HG03520 (cell line): ENCODE measurements at regions not wholly inside any gene's neighbourhood (a gene's known extent, or its start where the extent isn't known, plus 50 kb on each side); places are given as distances from the start of the nearest gene placed in this dataset.

Source experiments
- ATAC-seq: cut with Tn5 transposase; IDR thresholded peaks from one replicate; pipeline ENCODE4 v1.9.1; 2021; ENCODE audit warnings: mild to moderate bottlenecking, moderate library complexity; ENCODE audit not compliant: unreplicated experiment

DNA sequence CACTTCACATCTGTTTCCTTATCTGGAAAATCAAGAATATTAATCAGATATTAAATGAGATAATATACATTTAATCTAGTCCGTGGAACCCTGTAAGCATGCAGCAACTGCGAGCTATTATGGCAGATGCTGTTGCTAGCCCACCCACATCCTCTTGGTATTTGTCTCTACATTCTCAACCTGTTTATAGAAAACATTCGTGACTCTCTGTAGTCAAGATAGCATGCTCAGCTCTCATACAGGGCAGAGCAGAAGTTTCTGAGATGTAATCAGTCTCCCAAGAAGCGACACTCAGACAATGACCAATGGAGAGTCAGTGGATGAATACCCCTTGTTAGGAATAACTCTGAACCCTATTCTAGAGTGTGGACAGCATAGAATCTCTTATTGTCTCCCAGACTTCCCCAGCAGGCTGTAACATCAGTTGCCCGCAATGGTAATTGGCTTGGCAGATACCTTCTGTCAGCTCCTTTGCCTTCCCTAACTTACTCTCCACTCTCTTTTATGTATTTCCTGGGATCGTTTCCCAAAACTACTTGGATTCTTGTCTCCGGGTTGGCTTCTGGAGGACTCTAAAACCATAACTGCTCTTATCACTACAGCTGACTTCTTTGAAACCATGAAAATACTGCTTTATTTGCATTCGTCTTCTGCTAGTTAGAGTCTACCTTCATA lies 400.7 kb upstream of the TNP1 start:
- ATAC-seq: no peak

DNA sequence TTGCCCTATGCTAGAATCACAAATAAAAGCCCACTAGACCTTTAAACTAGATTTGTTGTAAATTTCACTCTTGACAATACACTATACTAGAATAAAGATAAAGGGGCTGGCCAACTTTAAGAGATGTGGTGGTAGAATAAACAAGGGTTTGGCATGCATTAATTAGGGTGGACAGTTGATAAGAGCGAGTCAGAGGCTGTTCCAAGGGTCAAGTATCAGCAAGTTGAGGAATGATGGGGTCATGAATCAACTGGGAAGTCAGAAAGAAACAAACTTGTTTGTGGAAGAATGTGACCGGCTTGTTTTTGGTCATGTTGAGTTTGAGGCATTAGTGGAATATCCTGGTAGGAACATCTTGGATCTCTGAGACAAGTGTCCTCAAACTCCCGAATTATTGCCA lies 398.3 kb upstream of the TNP1 start:
- no peak for ATAC-seq

DNA sequence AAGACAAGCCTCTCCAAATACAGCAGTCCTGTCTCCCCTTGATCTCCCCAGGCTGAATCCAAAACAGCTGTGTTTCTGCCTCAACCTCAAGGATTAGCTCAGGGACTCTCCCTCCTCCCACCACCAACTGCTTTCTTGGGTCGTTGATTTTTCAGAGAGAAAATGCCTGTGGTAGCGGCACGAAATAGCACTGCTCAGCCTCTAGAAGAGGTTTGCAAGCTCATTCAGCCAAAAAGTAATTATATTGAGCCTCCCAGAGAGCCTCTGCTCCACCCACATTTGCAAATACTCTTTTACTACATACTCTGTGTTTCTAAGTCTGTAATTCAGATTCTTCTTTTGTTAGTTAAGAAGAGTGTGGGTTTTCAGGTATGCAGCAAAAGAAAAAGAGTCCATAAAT lies 396.4 kb upstream of the TNP1 start:
- ATAC-seq: no peak

DNA sequence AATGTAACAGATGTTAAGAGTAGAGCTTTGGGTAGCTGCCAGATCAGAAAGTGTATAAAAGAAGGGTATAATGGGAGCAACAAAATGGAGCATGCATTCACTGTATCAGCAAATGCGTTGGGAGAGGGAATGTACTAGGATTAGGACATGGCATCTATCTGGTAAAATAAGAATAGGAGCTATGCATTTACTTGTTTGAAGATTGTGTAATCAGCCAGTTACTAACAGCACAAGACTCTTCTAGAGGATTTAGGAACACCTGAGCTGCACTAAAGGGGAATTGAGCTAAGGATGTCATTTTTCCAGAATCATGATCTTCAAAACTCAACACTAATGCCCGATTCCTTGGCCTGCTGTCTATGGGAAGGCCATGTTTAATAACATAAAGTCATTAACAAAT lies 394.2 kb upstream of the TNP1 start:
- no peak for ATAC-seq

DNA sequence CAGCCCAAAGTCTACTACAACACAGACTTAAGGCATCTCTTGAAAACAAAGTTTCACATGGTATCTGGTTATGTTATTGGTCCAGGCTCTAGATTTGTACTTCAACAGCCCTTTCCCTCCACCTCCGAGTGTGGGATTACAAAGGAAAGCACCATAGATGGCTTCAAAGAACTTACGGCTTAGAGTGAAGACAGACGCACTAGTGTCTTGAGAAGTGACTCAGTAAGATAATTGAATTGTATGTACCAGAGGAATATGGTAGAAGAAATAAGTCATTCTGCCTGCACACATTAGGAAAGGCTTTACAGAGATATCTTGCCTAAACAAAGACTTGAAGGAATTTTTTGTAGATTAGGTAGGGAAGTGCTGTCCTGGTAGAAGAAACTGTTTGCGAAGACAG lies 392.3 kb upstream of the TNP1 start:
- no peak for ATAC-seq

DNA sequence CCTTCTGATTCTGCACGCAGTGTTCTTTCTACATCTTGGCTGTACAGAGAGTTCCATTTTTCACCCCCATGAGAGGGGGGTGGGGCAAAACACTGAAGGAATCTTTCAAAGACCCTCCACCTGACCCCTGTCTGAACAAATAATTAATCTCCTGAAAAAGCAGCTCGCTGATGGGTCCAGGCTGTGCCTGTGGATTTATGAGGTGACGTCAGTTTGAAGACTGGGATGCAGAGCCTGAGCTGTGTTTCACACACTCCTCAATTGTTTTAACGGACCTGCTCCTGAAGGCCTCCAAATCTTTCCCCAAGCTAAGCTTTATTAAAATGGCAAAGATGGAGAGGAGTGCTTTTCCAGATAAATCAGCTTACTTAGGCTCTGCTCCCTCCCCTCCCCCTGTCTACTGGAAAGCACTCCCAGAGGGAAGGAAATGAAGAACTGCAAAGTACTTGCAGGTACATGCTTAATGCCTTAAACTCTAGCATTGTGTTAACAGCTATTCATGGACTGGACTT lies 390.2 kb upstream of the TNP1 start:
- no peak for ATAC-seq

DNA sequence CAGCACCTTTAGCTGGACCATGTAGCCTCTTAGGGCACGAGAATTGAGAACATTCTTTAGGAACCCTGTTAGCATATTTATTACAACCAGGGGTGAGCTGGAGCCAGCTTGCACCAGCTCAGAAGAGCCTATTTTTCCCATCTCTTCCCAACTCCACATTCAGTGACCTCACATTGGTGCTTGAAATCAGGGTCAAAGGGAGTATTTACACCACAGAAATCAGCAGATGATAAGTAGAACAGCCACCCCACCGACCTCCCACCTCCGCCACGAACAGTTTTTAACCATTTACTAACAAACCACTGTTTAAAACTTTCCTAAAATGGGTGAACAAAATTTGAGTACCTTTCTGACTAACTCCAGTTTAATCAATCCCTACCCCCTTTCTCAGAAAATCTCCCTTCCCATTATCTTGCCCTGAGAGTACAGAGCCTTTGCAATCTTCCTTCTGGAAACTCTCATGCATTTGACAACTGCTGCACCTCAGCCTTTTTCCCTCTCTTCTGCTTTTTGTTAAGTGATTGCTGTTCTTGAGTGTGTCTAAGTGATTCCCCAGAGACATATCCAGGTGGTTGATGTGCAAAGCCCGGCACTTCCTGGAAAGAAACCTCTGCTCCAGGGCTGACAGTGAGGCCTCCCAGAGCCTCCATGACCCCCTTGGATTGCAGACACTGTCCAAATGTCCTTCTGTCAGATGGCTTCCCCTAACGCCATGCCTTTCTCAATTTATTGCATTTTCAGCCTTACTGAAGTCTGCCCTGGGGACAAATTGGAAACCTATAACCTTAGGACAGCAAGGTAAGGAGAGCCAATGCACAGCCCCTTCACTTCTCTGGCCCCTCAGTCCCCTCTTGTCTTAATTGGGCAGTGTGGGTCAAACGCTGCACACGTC lies 389.5 kb upstream of the TNP1 start:
- no peak for ATAC-seq

DNA sequence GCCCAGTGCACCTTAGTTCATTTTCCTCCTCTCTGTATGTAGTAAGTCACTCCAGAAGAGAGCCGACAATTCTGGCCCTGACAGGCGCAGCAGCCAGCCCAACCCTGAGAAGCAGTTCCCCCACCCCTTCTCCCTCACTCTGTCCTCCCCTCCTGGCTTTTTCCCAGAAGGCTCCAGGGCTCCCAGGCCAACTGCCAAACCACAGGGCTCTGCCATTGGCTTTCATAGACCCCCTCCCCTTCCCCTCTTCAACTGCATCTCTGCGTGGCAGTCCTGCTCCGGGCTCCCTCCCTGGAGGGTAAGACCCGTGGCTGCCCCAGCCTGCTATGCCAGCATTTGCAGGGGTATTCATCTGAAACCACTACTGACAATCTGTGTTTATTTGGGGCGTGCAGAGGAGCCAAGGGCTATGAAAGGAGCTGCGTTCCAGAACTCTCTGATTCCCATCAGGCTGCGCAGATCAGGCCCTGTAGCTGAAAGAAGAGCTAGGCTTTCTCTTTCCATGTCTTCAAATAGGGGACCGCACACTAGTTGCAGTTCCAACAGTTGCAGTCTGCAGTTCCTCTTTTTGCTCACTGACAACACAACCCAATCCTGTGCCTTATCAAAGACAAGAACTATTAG lies 388.6 kb upstream of the TNP1 start:
- ATAC-seq: peak; percentile 86

DNA sequence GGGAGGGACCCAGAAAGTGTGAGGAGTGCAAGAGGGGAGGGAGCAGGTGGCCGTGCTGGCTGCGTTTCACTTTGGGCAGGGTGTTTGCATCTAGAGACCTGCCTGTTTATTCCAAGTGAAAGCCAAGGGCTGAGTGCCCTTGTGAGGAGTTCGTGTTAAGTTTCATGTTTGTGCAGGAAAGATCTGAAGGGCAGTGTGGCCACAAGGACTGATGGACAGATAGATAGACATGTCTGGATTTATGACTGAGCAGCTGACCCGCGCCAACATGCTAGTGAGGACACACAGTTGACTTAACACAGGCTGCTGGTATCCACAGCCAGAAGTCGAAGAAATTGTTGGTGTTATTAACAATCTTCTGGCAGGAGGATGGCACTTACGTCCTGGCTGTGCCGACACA lies 387.6 kb upstream of the TNP1 start:
- no peak for ATAC-seq

DNA sequence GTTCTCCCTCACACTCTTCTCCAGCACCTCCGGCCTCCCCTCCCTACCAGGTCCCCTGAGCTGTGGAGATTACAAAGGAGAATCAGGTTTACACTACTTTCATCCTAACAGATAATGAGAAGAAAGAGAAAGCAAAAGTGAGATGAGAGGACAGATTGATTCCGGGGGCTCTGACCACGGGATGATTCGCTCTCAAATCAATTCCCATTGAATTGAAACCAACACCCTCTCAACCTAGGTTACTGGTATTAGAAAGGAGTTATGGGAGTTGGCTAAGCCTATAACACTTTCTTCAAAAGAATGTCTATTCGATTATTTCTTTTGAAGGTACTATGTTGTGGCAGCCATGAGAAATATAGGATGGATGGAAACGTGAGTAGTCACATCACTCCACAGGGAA lies 386.2 kb upstream of the TNP1 start:
- no peak for ATAC-seq

DNA sequence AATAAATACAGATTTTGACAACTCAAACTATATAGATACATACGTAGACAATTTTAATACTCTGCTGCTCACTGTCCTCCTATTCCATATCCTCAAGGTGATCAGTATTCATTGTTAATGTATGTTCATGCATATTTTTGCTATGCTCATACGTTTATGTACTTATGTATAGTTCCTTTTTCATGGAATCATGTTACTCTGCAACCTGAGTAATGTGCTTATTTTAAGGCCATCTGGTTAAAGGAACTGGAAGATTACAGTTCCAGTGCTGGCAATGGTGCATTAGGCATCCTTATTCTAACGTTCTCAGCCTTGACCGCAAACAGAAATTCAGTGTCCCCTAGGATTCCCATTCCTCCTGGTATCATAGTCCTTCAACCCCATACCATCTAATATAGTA lies 385.0 kb upstream of the TNP1 start:
- ATAC-seq: no peak

DNA sequence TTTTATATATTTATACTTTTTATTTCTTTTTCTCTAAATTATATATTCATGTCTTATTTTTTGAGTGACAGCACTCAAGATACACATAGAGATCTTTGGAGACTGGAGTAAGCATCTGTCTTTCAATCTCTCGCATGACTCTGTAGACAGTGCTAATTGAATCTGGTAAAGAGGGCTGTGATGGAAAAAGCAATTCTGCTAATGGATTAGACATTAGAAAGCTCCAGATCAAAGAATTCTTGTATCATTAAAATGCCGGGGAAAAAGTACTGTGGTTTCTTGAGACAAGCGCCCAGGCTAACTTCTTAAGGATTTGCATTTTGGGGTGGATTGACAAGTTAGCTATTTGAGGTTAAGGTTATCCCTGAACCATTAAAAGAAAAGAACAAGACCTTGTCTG lies 383.1 kb upstream of the TNP1 start:
- no peak for ATAC-seq

DNA sequence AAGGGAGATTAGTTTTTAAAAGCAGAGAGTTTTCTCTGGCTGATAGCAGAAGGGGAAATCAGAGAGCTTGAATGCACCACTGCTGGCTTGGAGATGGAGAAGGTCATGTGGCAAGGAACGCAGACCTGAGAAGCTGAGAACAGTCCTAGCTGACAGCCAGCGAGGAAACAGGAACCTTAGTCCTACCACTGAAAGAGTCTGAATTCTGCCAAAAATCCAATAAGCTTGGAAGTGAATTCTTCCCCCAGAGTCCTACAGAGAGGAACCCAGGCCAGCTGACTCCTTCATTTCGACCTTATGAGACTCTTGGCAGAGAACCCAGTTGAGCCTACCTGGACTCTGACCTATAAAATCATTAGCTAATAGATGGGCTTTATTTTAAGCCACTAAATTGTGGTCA lies 371.9 kb upstream of the TNP1 start:
- ATAC-seq: no peak

DNA sequence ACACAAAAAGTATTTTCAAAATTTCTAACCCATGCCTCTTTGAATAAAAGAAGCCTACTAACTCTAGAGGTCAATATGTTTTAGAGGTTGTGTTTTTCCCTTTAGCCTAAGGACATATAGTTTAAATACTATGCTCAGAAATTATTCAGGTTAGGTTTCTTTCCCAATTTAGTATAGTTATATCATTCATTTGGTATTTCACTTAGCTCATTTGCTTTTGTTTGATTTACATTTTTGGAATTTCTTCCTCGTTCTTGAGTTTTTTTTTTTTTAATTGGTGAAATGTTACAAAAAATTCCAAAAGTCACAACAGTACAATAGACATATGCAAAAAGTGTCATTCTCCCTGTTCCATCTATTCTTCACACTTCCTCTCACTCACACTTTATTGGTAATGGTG lies 371.3 kb upstream of the TNP1 start:
- ATAC-seq: no peak

DNA sequence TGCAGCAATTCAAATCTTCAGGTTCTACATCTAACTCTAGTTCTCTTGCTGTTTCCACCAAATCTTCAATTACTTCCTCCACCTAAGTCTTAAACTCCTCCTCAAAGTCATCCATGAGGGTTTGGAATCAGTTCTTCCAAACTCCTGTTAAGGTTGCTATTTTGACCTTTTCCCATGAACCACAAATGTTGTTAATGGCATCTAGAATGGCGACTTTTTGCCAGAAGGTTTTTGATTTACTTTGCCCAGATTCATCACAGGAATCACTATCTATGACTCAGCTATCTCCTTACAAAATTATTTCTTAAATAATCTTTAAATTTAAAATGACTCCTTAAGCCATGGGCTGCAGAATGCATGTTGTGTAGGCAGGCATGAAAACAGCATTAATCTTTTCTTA lies 368.9 kb upstream of the TNP1 start:
- ATAC-seq: no peak

DNA sequence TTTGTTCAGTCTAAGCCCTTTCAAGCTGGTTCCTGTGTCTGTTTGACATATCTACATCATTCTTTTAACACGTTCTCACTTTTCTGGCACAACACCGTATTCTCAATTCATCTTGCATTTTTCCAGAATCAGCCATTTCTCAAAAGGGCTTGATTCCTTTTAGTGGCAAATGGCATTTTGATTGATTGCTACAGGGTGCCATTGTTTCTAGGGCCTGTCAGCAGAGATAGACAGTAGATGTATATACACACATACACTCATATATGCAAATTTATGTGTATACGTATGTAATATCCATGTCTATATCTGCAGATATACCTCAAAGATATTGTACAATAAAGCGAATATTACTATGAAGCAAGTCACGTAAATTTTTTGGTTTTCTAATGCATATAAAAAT lies 367.9 kb upstream of the TNP1 start:
- ATAC-seq: no peak

DNA sequence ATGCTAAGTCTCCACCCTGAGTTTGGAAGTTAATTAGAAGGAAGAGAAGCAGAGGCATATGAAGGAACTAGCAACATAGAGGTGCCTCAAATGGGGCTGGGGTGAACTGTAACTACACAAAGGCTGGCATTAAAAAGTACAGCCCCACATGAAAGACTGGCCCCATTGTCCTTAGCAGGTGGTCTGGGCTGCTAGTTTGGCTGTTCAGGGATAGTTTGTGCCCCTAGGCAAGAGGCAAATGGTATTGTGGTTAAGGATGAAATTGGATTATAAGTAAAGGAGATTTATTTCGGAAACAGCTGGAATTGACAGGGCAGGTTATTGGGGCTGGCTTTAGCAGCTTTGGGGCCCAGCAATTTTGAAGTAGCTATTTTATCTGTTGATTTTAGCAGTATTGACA lies 365.7 kb upstream of the TNP1 start:
- ATAC-seq: no peak

DNA sequence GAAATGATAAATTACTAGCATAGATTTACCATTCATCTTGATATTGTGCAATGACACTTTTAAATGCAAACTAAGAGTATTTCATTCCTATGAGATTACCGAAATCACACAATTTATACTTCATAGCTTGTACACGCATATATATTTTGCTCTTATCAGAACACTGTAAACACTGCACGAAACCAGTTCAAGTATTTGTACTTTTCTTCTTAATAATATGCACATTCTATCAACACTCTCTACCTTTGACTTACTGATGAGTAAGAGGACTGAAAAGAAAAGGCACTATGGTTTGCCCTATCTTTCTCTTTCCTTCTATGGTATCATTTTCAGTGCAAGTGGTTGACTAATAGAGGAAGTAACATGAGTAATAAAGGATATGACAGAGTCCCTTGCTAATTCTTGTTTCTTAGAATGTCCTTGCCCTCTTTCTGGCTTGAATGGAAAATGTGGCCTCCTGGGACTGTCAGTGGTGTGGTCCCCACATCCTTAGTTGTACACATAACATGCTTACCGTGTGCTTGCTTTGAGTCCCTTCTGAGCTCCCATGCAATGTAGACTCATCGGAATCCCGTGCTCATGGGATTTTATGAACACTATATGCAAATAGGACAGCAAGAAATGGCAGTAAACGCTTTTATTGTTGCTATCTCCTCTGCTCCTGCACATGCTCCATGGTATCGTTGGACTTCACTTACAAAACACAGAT lies 363.5 kb upstream of the TNP1 start:
- ATAC-seq: peak; percentile 79

DNA sequence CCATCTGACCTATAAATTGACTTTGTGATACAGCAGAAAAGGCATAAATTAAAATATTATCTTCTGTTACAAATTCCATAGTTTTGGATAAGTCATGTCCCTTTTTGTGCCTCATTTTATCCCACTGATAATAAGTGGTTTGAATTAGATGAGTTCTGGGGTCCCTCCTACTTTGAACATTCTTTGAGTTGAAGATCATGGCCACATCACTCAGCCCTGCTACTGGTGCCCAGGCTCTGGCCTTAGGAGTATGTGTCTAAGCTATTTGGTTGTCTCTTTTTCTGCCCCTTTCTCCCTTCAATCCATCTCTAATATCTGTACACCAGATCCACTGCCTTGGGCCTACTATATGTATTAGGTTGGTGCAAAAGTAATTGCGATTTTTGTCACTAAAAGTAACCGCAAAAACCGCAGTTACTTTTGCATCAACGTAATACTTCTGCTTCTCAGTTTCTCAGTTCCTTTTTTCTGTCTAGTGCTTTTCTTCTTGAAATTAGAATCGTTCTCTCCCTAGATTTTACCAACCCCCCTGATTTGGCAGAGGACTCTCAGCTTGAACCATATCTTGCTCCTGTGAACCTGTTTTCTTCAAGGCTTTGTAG lies 362.5 kb upstream of the TNP1 start:
- peak; percentile 27 for ATAC-seq

DNA sequence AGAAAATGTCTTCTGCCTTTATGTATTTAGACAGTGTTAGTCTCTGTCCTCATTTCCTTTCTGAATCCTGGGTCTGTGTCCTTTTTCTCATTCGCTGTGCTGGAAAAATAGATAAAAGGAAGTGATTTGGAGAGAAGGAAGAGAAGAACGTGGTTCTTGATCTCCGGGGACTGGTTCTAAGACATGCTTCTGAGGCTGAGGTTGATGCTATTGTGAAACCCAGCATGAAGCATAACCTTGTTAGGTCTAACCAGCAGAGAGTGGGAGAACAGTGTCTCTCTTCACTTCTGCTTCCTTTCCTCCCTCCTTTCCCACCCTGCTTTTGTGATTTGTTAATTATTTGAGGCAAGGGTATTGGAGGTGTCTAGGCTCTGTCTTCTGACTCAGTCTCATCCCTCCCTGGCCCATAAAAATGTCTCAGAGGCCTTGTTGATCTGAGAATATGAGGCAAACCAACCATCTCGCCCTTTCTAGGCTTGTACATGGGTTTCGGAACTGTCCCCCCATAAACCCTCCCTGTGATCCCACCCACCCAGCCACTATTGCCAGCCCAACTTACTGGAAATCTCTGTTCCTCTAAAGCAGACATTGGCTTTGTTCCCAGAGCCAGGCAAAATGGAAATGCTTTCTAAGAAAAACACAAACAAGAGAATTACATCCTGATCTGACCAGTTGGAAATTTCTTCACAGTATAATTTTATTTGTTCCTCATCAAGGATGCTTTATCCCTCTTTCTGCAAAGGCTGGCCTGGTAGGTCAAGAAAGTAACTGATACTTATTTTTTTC lies 360.6 kb upstream of the TNP1 start:
- no peak for ATAC-seq
